Kasumi-1 (cell line): ENCODE measurements at regions not wholly inside any gene's neighbourhood (a gene's known extent, or its start where the extent isn't known, plus 50 kb on each side); places are given as distances from the start of the nearest gene placed in this dataset.
"Not testable (repeated sequence)": the region's sequence is repeated elsewhere in the genome, so short reads cannot be mapped to it uniquely, and the experiment has no call there.

Source experiments
- DNase-seq, 2 experiments: peaks; one replicate each; lab custom pipeline; 2025; lab: John Stamatoyannopoulos, UW

- no peak for DNase-seq
Measured at GRCh38 chr2:64251497-64252250, 107.5 kb upstream of the PELI1 start.

GRCh38 chr2:64252251-64252978 is 108.2 kb upstream of the PELI1 start:
- not testable (repeated sequence) for DNase-seq

- DNase-seq = not testable (repeated sequence)
Measured at GRCh38 chr2:64253421-64253820, 109.2 kb upstream of the PELI1 start.

- no peak for DNase-seq
Measured at GRCh38 chr2:64258566-64258965, 114.3 kb upstream of the PELI1 start.

- no peak for DNase-seq
Measured at GRCh38 chr2:64259312-64259711, 115.1 kb upstream of the PELI1 start.

GRCh38 chr2:64260093-64260803 is 116.0 kb upstream of the PELI1 start:
- DNase-seq = no peak

- DNase-seq = peak; percentile 83 to 85
Measured at GRCh38 chr2:64260817-64261216, 116.6 kb upstream of the PELI1 start.

GRCh38 chr2:64262071-64262470 is 117.9 kb upstream of the PELI1 start:
- no peak for DNase-seq

- no peak for DNase-seq
Measured at GRCh38 chr2:64262816-64263215, 118.6 kb upstream of the PELI1 start.

GRCh38 chr2:64263315-64263714 is 119.1 kb upstream of the PELI1 start:
- DNase-seq = no peak

- DNase-seq = no peak
Measured at GRCh38 chr2:64267699-64268098, 123.5 kb upstream of the PELI1 start.

- no peak for DNase-seq
Measured at GRCh38 chr2:64268330-64269048, 124.3 kb upstream of the PELI1 start.

- DNase-seq = peak; percentile 82 to 86
Measured at GRCh38 chr2:64273524-64274398, 129.5 kb upstream of the PELI1 start.

- DNase-seq = no peak
Measured at GRCh38 chr2:64274399-64275173, 130.4 kb upstream of the PELI1 start.

GRCh38 chr2:64275174-64275466 is 130.9 kb upstream of the PELI1 start:
- DNase-seq = no peak

GRCh38 chr2:64276417-64277095 is 132.3 kb upstream of the PELI1 start:
- no peak for DNase-seq

GRCh38 chr2:64277101-64277849 is 133.1 kb upstream of the PELI1 start:
- no peak for DNase-seq

GRCh38 chr2:64280812-64281211 is 136.6 kb upstream of the PELI1 start:
- not testable (repeated sequence) for DNase-seq

GRCh38 chr2:64283006-64283570 is 138.9 kb upstream of the PELI1 start:
- DNase-seq = no peak
